ENCODE measurements at regions not wholly inside any gene's neighbourhood (a gene's known extent, or its start where the extent isn't known, plus 50 kb on each side); places are given as distances from the start of the nearest gene placed in this dataset.

DNA sequence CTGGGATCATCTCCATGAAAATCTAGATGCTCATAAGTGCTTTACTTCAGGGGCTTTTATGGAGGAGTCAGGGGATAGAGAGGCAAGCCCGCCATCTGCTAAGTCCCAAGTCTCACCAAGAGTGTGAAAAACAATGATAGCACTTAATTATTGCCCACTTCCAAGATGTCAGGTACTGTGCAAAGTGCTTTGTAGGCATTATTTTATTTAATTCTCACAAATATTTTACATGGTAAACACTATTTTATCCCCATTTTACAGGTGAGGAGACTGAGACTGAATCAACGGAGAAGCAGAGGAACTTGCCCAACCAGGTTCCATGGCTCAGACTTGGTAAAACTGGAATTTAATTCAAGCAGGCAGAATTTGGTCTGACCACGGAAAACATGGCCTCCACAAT, 147.5 kb downstream of the ACKR3 start:
- 100% methylated on average over 1 of the region's 3 CpGs for WGBS (ENCODE audit: insufficient coverage, low lambda C conversion rate)
- Histone ChIP-seq H3K27me3 (ENCODE audit: control insufficient read depth, insufficient read depth, low read length) (no peaks in the 10 kb centered on the region), H3K27ac (ENCODE audit: low read length) (no peak overlapping the region), H3K36me3 (ENCODE audit: control insufficient read depth, insufficient read depth, low read length) (no peaks in the 10 kb centered on the region), H3K9me3 (ENCODE audit: control insufficient read depth, low read depth, low read length) (no peaks in the 10 kb centered on the region), H3K4me1 (ENCODE audit: control insufficient read depth, insufficient read depth, low read length) (peaks cover 21% of the 10 kb centered on the region), H3K4me3 (ENCODE audit: low read length) (no peak overlapping the region)
- DNase-seq = no peak

DNA sequence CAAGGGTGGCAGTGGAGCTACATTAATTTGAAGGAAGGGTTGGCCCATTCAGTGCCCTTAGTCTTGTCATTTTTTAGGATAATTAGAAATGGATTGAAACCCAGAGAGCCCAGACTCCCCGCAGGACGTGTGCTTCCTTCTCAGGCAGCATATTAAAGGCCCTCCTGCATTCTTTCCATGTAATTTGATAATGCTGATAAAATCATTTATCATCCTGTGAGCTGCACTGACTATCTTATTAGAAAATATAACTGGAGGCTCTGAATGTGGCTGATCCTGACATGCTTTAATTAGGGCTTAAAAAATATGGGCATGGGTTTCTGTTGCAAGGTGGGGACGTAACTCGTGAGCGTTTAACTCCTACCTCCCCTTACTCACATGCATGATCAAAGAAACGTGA, 148.1 kb downstream of the ACKR3 start:
- no peak for DNase-seq
- H3K4me1 ChIP-seq (ENCODE audit: control insufficient read depth, insufficient read depth, low read length) = peaks cover 19% of the 10 kb centered on the region
- 86% methylated on average over 4 of the region's 6 CpGs for WGBS (ENCODE audit: insufficient coverage, low lambda C conversion rate)
- H3K4me3 ChIP-seq (ENCODE audit: low read length) = no peak overlapping the region
- no peaks in the 10 kb centered on the region for H3K9me3 ChIP-seq (ENCODE audit: control insufficient read depth, low read depth, low read length)
- H3K27ac ChIP-seq (ENCODE audit: low read length) = no peak overlapping the region
- H3K27me3 ChIP-seq (ENCODE audit: control insufficient read depth, insufficient read depth, low read length) = no peaks in the 10 kb centered on the region
- no peaks in the 10 kb centered on the region for H3K36me3 ChIP-seq (ENCODE audit: control insufficient read depth, insufficient read depth, low read length)

DNA sequence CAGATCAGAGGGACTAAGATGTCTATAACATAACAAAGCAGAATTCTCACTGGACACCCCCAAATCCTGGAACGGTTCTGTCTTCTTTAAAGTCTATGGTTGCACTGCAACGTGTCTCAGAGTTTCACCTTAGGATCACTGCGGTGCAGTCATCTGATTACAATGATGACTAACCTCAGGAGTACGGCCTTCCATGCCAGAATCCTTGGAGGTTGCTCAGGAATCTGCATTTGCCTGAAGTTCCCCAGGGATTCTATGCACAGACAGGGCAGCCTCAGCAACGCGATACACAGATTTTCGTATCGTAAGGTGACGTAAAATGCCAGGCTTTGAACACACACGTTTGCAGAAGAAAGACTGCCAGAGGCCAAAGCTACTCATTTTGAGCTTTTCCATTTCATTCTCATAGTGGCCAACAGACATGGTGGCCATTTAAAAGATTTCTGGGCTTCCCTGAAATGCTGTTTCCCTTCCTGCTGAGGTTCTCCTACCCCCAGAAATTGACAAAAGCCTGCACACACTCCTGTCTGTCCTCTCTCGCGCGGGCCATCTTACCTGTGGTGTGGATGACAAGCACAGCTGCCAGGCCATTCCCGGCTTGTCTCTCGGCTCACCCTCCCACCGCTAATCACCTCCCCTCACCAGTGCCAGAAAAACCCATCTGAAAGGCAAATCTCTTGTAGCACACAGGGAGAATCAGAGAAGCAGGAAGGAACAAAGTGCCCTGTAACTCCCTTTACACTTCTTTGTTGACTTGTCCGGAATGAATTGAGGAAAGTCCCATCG, 148.8 kb downstream of the ACKR3 start:
- Histone ChIP-seq H3K9me3 (ENCODE audit: control insufficient read depth, low read depth, low read length) (no peaks in the 10 kb centered on the region), H3K4me1 (ENCODE audit: control insufficient read depth, insufficient read depth, low read length) (peaks cover 15% of the 10 kb centered on the region), H3K27ac (ENCODE audit: low read length) (no peak overlapping the region), H3K27me3 (ENCODE audit: control insufficient read depth, insufficient read depth, low read length) (no peaks in the 10 kb centered on the region), H3K36me3 (ENCODE audit: control insufficient read depth, insufficient read depth, low read length) (no peaks in the 10 kb centered on the region), H3K4me3 (ENCODE audit: low read length) (no peak overlapping the region)
- no peak for DNase-seq
- 96% methylated on average over 4 of the region's 18 CpGs for WGBS (ENCODE audit: insufficient coverage, low lambda C conversion rate)

DNA sequence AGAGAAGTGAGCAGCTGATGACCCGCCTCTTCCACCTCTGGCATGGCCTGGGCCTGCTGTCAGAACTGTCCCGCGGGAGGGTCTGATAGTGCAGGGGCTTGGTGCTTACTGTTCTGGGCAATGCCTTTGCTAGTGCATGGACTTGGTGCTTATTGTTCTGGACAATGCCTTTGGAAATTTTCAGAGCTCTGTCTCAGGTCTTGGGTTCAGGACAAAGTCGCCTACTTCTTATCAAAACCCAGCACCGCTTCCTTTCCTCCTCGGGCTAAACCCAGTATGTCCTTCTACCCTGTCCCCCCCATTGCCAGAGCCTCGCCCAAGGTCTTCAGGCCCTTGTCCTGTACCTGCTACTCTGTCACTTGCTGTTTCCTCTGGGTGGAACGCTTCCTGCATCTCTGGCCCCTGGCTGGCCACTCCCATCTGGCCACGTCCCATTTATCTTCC, 149.6 kb downstream of the ACKR3 start:
- Histone ChIP-seq H3K27me3 (ENCODE audit: control insufficient read depth, insufficient read depth, low read length) (no peaks in the 10 kb centered on the region), H3K4me1 (ENCODE audit: control insufficient read depth, insufficient read depth, low read length) (peaks cover 9% of the 10 kb centered on the region), H3K36me3 (ENCODE audit: control insufficient read depth, insufficient read depth, low read length) (no peaks in the 10 kb centered on the region), H3K9me3 (ENCODE audit: control insufficient read depth, low read depth, low read length) (no peaks in the 10 kb centered on the region), H3K27ac (ENCODE audit: low read length) (no peak overlapping the region), H3K4me3 (ENCODE audit: low read length) (no peak overlapping the region)
- no CpG with 5 or more reads among the region's 9 CpGs for WGBS (ENCODE audit: insufficient coverage, low lambda C conversion rate)
- DNase-seq = no peak

DNA sequence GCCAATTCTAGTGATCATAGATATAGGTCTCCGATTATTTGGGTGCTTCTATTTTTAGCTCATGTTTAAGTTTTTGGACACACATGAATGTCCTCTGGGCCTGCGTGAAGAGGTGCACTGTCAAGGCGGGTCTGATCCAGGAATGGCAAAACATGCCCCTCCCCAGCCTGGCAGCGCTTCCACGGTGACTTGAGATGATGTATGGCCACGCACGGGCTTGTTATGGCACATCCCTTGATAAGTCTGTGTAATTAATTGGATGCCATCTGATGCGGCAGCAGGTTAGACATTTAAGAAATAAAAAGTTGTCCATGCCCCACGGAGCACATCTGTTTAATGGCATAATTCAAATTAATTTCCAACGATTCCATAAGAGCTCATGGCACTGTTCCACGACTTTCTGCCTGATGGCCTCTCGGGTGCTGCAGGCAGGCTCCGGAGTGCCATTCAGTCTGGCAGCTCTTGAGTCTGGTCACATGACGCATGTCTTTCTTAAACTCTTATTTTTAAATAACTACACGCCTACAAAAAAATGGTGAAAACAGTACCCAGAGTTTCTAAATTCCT, 151.4 kb downstream of the ACKR3 start:
- Histone ChIP-seq H3K36me3 (ENCODE audit: control insufficient read depth, insufficient read depth, low read length) (no peaks in the 10 kb centered on the region), H3K4me3 (ENCODE audit: low read length) (no peak overlapping the region), H3K4me1 (ENCODE audit: control insufficient read depth, insufficient read depth, low read length) (no peaks in the 10 kb centered on the region), H3K27ac (ENCODE audit: low read length) (no peak overlapping the region), H3K27me3 (ENCODE audit: control insufficient read depth, insufficient read depth, low read length) (no peaks in the 10 kb centered on the region), H3K9me3 (ENCODE audit: control insufficient read depth, low read depth, low read length) (no peaks in the 10 kb centered on the region)
- no peak for DNase-seq
- WGBS (ENCODE audit: insufficient coverage, low lambda C conversion rate) = 80% methylated on average over 1 of the region's 15 CpGs

DNA sequence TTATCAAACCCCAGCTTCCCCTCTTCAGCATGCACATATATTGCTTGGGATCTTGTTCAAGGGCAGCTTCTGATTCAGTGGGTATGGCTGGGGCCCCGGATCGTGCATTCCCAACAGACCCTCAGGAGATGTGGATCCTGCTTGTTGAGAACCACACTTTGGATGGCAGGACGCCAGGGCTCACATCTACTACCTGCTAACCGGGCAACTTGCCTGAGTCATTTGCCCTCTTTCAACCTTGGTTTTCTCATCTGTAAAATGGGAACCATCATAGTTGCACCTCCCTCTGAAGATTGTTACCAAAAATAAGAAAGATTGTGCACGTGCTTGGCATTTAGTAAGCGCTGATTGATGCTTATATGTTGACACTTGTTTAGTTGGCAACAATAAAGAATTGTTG, 154.6 kb downstream of the ACKR3 start:
- 90% methylated on average over 2 of the region's 6 CpGs for WGBS (ENCODE audit: insufficient coverage, low lambda C conversion rate)
- Histone ChIP-seq H3K27me3 (ENCODE audit: control insufficient read depth, insufficient read depth, low read length) (no peaks in the 10 kb centered on the region), H3K27ac (ENCODE audit: low read length) (no peak overlapping the region), H3K36me3 (ENCODE audit: control insufficient read depth, insufficient read depth, low read length) (no peaks in the 10 kb centered on the region), H3K9me3 (ENCODE audit: control insufficient read depth, low read depth, low read length) (no peaks in the 10 kb centered on the region), H3K4me3 (ENCODE audit: low read length) (no peak overlapping the region), H3K4me1 (ENCODE audit: control insufficient read depth, insufficient read depth, low read length) (no peaks in the 10 kb centered on the region)
- DNase-seq = no peak

DNA sequence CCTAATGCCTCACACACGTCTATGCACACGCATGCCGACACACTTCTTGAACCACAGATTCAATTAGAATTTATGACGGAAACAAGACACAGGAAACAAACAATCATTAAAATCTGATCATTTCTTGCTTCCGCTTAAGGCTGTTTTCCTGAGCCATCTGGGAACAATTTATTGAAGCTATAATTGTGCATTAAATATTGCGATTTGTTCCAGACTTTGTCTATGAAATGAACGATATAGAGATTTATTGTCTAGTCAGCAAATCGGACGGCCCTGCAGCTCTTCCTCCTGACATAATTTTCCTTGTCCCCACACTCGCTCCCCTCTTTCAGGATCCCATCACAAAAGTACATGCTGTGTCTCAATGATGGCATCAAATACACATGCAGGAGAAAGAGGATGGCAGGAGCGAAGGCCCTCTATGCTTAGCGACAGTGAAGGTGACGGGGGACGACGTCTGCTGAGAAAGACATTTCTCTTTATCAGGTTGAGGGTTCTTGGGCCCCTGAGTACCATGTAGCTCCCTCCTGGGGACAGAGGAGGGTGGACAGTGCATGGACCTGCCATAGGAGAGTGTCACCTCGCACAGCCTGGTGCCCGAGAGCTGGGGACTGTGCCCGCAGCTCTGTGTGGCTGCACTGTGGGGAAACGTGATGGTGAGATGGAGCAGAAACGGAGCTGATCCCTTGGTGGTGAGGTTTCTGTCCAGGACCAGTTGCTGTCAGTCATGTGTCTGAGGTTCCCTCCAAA, 157.3 kb downstream of the ACKR3 start:
- H3K4me1 ChIP-seq (ENCODE audit: control insufficient read depth, insufficient read depth, low read length) = peaks cover 6% of the 10 kb centered on the region
- H3K27ac ChIP-seq (ENCODE audit: low read length) = no peak overlapping the region
- DNase-seq = no peak
- no peaks in the 10 kb centered on the region for H3K27me3 ChIP-seq (ENCODE audit: control insufficient read depth, insufficient read depth, low read length)
- no peak overlapping the region for H3K4me3 ChIP-seq (ENCODE audit: low read length)
- no peaks in the 10 kb centered on the region for H3K9me3 ChIP-seq (ENCODE audit: control insufficient read depth, low read depth, low read length)
- 85% methylated on average over 4 of the region's 20 CpGs for WGBS (ENCODE audit: insufficient coverage, low lambda C conversion rate)
- H3K36me3 ChIP-seq (ENCODE audit: control insufficient read depth, insufficient read depth, low read length) = no peaks in the 10 kb centered on the region

GRCh38 chr2:236728916-236729670, 159.5 kb downstream of the ACKR3 start:
- DNase-seq = peak in 1 of 2 donors; percentile 9
- Histone ChIP-seq H3K27me3 (ENCODE audit: control insufficient read depth, insufficient read depth, low read length) (no peaks in the 10 kb centered on the region), H3K36me3 (ENCODE audit: control insufficient read depth, insufficient read depth, low read length) (no peaks in the 10 kb centered on the region), H3K4me1 (ENCODE audit: control insufficient read depth, insufficient read depth, low read length) (peaks cover 11% of the 10 kb centered on the region), H3K4me3 (ENCODE audit: low read length) (no peak overlapping the region), H3K9me3 (ENCODE audit: control insufficient read depth, low read depth, low read length) (no peaks in the 10 kb centered on the region), H3K27ac (ENCODE audit: low read length) (no peak overlapping the region)
- no CpG with 5 or more reads among the region's 13 CpGs for WGBS (ENCODE audit: insufficient coverage, low lambda C conversion rate)

- Histone ChIP-seq H3K27me3 (ENCODE audit: control insufficient read depth, insufficient read depth, low read length) (no peaks in the 10 kb centered on the region), H3K4me3 (ENCODE audit: low read length) (no peak overlapping the region), H3K27ac (ENCODE audit: low read length) (no peak overlapping the region), H3K4me1 (ENCODE audit: control insufficient read depth, insufficient read depth, low read length) (peaks cover 12% of the 10 kb centered on the region), H3K36me3 (ENCODE audit: control insufficient read depth, insufficient read depth, low read length) (no peaks in the 10 kb centered on the region), H3K9me3 (ENCODE audit: control insufficient read depth, low read depth, low read length) (no peaks in the 10 kb centered on the region)
- no peak for DNase-seq
- WGBS (ENCODE audit: insufficient coverage, low lambda C conversion rate) = no CpG with 5 or more reads among the region's 10 CpGs
Measured at GRCh38 chr2:236730393-236730792, 160.8 kb downstream of the ACKR3 start.
